Hematopoietic multipotent progenitor cell treated with erythropoietin and hydrocortisone succinate and interleukin-3 and kit ligand, for 6 days (in vitro differentiated cells): ENCODE measurements at regions not wholly inside any gene's neighbourhood (a gene's known extent, or its start where the extent isn't known, plus 50 kb on each side); places are given as distances from the start of the nearest gene placed in this dataset.
A peak's percentile ranks its signal among the peaks of the same experiment; 100 is the strongest.

ENCODE experiments used
- DNase-seq: peaks from one replicate; pipeline ENCODE4 v3.0.0-alpha.2; 2015

DNA sequence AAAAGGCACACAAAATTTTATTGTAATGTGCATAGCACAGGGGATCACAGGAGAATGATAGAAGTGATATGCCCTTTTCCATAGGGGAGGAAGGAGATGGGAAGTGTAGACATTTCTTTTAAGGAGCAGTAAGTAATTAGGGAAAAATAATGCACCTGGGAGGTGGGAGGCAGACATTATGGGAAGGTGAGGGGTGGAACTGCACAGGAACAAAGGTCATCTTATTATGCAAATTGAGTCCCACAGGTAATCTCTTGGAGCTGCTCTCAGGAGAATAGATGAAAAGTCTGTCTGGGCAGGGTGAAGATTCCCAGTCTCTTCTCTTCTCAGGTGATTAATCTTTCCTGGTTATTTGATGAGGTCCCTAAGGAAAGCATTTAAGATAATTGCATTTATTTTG lies 331.5 kb downstream of the ENC1 start:
- DNase-seq: no peak

DNA sequence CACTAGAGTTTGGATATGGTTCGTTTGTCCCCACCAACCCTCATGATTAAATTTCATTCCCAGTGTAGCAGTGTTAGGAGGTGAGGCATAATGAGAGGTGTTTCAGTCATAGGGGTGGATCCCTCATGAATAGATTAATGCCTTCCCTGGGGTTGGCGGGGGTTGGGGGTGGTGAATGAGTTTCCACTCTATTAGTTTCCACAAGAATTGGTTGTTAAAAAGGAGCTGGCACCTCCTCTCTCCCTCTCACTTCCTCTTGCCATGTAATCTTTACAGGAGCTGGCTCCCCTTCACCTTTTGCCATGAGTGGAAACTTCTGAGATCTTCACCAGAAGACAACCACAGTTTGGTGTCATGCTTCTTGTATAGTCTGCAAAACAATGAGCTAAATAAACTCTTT lies 333.7 kb downstream of the ENC1 start:
- no peak for DNase-seq

DNA sequence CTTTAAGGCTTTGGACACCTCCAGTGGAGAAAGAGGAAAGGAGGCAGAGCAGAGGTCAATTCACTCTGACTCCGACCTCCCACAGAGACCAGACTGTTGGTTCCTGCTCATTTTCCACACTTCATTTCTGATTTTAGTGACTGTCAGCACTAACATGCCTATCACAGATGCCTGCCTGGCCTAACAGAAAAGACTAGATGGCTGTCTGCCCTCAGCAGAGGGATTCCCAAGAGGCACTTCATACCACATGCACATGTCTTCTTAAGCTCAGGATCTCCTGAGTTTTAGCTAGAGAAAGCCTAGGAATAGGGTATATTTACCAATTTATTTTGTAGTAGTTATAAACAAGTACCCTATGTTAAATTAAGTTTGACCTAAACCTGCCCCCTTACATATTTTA lies 336.0 kb downstream of the ENC1 start:
- DNase-seq: no peak

DNA sequence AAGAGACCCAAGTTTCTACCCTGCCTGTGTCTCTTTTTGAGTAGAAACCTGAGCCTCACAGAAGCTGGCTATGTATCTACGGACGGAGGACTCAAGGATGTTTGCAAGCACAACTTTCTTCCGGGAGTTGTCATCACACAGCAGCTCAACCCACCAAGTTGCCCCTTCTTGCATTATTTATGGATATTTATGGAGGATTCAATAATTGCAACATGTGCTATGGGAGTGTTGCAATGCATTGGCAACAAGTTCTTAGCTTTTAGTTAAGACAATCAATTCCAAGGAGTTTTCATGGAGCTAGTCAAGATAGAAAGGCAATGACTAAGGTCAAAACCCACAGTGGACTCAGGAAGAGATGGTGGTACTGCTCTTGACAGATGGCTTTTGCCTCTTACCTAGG lies 336.9 kb downstream of the ENC1 start:
- no peak for DNase-seq

DNA sequence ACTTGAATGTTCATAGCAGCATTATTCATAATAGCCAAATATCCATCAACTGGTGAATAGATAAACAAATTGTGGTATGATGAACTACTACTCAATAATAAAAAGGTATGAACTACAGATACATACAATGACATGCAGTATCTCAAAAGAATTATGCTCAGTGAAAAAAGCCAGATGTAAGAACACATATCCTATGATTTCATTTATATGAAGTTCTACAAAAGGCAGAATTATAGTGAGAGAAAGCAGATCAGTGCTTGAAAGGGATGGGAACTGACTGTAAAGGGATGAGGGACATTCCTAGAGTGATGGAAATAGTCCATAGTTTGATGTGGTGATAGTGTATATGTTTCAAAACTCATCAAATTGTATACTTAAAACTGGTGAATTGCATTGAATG lies 339.0 kb downstream of the ENC1 start:
- no peak for DNase-seq

DNA sequence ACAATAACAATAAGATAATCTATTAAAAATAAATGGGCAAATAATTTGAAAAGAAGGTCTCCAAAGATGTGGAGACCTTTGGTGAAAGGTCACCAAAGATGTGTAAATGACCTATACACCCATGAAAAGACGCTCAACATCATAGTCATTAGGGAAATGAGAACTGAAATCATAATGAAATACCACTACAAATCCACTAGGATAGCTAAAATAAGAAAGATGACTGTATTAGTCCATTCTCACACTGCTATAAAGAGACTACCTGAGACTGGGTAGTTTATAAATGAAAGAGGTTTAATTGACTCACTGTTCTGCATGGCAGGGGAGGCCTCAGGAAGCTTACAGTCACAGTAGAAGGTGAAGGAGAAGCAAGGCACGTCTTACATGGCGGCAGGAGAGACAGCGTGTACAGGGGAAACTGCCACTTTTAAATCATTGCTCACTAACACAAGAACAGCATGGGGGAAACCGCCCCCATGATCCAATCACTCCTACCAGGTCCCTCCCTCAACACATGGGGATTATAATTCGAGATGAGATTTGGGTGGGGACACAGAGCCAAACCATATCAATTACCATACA lies 339.6 kb downstream of the ENC1 start:
- no peak for DNase-seq

DNA sequence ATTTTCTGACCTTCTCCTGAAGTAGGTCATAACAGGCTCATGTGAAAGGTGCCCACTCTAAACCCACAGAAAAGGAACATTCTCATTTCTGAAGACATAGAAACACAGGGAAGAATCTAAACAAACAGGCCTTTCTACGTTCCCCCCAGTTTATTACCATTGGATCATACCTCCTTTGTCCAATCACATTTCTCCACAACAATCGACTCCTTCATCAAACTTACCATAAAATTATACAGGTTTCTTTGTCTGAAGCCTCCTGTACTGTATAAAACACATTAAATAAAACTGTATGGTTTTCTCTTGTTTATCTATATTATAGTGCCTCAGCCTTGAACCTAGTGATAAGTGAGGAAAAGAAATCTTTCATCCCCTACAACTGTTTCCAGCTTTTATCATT lies 340.7 kb downstream of the ENC1 start:
- no peak for DNase-seq

DNA sequence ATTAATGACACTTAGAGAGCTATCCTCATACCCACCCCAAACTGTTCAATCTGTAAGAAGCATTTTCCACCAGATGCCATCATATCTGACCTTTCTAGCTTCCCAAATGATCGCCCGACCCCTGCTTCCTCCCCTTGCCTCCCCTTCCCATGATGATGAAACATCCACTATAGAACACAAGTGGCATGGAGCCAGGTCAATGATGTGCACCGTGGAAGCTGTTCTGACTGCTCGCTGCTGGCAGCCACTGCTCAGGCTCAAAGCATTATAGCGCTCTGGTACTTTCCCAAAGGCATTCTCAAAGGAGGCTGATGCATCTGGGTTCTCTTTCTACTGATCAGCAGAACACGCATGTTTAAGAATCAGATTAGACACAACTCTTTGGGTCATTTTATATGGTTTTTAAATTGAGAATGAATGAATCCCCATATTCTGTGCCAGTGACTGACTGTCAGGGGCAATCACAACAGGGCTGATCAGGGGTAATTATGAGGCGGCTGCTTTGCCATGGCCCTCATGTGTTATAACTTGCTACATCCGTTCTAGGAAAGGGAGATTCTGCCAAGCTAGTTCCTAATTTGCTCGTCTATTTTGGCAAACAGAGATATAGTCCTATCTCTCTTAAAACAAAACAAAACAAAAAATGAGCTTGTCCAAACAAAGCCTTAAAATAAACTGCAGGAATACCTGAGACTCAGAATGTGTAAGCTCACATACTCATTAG lies 343.7 kb downstream of the ENC1 start:
- DNase-seq: no peak

DNA sequence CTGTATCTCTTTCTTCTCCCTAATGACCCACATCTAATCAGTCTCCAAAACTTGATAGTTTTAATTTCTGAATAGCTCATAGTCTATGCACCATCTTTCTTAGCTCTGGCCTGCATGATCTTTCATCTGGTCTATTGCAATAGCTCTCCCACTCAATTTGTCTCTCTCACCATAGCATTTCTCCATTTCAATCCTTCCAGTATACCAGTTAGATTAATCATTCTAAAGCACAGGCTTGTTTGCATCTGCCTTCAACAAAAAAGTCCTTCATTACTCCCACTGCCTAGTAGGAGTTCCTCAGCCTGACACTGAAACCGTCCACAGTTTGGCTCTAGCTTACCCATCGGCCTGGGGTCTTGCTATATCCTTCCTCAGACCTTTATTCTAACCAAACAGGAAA lies 344.9 kb downstream of the ENC1 start:
- DNase-seq: no peak

DNA sequence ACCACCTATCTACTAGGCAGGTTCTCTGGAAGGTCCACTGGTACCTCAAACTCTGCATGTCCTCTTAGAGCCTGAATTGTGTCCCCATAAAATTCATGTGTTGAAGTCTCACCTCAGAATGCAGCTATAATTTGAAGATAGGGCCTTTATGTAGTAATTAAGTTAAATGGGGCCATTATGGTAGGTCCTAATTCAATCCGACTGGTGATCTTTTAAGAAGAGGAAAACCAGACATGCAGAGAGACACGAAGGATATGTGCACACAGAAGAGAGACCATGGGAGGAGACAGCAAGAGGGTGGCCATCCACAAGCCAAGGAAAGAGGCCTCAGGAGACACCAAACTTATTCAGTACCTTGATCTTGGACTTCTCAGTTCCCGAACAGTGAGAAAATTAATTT lies 345.4 kb downstream of the ENC1 start:
- DNase-seq: no peak

DNA sequence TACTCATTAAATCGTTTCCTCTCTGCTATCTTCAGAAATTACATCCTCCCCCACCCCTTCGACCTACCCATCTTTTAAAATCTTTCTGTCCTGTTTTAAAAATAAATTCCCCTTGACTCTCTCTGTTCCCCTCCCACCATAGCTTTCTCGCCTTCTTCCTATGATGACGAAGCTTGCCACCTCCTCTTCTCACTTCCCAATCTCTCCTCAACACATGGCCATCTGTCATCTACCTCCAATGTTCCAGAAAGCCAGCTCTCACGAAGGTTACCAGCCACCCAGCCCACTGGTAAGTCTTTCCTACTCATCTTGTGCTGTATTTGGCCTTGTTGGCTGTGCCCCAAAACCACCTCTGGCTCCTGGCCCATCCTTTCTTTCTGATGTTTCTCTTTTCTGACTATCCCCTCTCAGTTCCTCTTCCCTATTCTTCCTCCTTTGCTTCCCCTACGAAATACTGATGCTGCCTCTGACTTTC lies 346.3 kb downstream of the ENC1 start:
- peak; percentile 11 for DNase-seq

DNA sequence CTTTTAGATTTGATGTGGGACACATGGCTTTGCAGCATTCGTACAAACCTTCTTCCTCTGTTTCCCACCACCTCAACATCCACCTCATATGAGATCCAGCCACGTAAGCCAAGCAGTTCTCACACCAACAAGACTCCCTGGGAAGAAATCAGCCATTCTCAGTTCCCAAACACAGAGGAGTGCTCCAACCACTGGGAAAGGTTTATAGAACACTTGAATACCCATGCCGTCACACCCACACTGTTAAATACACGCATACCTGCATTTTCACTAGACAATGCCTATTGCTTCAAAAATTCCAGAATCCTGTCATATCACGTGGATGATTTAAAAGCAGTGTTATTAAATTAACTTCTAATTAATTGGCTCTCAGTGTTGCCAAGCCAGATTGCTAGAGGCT lies 347.3 kb downstream of the ENC1 start:
- no peak for DNase-seq

DNA sequence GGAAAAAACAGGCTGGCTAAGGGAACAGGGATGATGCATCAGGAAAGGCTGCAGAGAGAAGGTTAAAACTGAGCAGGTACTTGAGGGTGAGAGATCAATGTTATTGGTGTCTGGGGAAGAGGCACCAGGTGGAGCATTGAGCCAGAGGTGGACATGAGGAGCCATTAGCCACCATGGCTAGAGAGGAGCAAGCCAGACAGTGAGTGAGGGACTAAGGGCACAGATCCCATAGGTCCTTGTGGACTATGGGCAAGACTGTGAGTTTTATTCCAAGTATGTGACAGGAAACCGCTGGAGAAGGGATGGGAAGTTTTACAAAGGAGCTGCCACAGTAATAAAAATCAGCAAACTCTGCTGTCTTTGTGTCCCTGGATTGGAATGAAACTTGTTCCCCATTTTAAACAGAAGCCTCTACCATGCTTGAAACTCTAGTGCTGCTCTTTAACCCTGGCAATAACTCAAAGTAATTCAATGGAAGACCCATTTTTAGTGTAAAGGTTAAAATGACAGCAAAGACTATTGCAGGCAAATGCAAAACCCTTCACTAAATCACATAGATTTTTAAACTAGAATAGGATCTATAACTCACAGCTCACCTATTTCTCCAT lies 349.8 kb downstream of the ENC1 start:
- no peak for DNase-seq

DNA sequence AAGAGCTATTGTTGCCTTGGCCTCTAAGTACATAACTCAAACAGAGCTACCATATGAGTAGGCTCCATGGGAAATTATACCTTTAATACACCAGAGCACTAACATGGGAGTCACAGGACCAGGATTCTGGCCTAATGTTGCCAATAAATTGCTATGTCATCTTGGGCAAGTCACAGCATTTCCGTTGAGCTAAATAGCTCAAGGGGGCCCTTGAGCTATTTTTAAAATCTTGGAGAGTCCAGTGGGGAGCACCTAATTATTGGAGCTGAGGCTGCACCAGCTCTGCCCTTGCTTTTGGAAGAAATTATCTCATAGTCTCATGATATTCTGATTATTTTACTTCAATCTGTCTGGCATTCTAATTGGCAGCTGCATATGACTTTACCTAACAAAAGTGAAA lies 350.8 kb downstream of the ENC1 start:
- no peak for DNase-seq

DNA sequence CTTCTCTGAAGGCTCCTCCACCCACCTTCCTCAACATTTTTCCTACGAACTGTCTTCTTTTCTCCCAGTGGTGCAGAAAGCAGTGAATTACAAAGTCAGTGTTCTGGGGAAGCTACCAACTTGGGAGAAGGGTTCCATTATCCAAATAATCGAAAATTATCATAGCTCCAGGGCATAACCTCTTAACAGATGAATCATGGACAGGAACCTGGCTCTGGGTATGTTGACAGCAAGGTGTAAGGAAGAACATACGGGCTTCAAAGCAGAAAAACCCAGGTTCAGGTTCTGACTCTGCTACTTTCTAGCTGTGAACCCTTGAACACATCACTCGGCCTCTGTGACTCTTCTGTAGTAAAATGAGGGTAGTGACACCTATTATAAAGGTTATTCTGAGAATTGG lies 351.3 kb downstream of the ENC1 start:
- DNase-seq: no peak

DNA sequence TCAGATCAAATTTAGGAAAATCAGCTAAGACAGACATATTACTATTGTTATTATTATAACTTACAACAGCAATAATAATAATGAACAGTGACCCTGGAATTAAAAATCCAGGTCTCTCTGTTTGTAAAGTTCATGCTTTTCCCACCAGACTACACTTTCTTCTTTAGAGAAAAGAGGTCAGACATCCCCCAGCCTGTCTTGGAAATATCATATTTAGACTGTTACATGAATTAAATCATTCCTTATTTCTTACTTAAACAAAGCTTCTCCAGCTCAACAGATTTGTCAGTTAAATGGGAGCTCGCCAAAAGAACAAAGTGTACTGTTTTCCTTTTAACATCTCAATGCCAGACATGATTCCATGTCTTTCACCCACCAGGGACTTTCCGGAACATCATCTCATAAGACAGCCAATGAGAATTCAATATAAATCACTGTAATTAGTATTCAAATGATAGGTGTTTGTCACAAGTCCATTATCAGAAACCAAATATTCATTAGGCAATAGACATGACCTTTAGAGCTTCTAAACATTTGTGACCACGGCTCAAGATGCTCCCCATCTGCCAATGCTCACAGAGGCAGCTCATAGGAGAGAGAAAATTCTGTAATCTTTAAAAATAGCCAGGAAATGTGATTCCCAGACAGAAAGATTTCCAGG lies 351.9 kb downstream of the ENC1 start:
- no peak for DNase-seq

DNA sequence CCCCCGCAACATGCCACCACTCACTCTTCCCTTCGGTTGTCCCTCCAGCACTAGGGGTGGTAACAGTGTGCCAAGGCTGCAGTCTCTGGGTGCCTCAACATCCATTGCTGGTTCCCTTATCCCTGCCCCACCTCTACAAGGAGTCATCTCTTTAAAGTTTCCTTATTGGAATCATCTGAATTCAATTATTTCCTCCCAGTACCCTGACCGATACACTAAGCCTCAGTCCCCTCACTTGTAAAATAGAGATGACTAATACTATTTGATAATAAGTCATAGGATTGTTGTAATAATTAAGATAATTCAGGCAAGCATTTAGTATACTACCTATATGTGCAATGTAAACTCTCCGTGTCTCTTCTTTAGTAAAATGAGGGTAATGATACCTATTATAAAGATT lies 352.5 kb downstream of the ENC1 start:
- no peak for DNase-seq

DNA sequence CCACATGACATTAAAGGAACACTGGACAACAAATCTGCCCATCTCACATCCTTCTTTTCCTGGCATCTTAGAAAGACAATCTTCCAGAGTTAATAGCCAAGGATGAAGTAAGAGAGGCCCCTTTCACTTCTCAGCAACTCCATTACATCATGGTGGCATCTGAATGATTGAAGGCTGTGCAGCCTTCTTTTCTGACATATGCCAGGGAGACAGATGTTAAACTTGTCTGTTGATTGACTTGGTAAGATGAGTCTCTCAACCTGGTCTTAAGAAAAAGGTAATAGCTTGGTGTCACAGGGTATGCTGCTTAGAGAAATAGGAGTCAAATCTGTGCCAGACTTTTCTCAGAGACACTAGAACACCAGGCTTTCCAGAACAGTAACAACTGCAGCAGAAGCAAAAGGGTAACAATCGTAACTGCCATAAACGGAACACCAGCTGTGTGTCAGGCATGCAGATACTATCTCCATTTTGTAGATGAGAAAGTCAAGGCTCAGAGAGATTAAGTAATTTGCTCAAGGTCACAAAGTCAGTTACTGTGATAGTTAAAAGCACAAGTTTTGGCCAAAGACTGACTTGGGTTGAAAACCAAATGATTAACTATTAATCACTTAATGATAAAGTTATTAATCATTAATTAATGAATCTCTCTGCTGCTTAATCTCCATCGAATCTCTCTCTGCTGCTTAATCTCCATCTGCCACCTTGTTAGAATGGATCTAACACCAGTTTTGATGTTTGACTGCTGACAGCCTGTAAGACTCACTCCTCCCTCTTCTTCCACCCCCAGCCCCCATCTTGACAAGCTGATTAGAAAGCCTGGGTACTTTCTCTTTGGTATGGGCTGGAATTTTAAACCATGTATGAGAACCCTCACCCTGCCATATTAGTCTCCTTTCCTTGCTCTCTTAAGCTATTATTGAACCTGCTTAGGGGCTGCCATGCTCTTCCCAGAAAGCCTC lies 353.5 kb downstream of the ENC1 start:
- DNase-seq: no peak

DNA sequence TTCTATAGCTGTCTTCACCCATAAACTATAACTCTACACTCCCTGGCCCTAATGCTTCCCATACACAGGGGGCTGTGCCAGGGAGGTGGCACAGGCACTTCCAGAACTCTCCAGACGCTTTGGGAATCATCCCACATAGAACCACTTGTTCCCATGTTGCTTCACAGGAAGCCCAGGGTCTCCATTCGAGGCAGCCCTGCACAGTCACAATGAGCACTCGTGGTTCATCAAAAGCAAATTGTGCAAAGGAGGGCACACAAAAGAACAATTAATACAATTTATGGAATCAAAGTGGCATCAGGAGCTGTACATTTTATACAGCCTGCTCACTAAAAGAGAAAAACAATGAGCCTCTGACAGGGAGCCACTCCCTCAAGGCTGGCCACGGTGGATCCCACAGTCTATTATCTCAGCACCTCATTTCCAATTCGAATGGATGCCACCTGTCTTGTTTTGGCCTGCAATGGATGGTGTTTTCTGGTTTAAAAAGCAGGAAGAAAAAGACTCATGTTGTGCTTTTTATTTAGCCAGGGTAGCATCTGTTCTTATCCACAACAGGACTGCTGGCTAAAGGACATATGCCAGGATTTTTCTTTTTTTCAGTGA lies 354.8 kb downstream of the ENC1 start:
- DNase-seq: no peak

DNA sequence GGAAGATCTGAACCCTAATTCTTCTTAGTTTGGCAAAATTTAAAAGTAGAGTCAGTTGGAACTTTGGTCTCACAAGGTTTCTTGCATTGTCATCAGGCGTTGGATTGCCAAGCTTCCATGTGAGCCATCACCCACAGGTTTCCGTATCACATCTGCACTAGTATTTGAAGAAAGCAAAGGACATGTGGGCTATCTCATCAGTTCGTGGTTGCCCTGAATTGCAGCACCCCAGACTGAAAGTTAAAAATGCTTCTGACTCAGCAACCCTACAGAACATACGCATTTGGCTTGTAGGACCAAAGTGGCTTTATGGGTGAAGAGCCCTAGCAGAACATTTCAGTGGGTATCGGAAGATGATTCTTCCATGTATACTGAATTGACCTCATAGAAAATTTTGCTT lies 358.0 kb downstream of the ENC1 start:
- DNase-seq: peak; percentile 26

DNA sequence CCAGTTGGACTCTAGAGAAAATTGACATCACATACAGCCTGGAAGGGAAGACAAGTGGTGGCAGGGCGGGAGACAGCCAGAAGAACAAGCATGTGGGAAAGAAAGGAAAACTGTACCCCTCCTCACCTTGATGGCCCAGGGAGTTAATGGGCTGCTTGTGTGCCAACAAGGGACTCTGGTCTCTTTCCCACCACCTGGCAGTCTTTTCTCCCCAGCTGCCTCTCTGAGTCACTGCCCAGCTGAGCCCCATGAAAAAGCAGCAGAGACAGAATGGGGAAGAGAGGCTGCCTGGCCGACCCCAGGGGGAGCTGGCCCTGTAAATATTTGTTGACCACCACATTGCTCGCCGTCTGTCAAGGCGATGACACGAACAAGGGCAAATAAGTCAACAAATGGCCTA lies 359.4 kb downstream of the ENC1 start:
- DNase-seq: no peak

DNA sequence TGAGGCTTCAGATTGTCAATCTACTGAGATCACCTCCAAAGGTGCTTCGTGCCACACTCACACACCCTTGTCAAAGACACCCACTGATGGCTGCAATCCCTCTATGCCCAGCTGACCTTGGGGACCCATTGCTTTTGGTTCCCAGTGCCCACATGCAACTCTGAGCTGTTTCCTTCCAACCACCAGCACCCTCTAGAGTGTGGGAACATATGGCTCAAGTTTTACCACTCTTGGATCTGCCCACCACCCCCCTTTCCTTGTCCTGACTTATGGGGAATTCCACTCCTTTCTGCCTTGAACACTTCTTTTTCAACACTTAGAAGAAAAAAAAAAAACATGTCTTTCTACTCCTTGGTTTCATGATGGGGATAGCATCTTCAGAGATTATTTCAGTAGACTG lies 360.2 kb downstream of the ENC1 start:
- DNase-seq: no peak
